Ovary (tissue), 7 donors: ENCODE measurements at regions not wholly inside any gene's neighbourhood (a gene's known extent, or its start where the extent isn't known, plus 50 kb on each side); places are given as distances from the start of the nearest gene placed in this dataset.

ENCODE experiments used
- DNase-seq, 5 donors: peaks; one replicate each; pipeline ENCODE4 v3.0.0-alpha.2; 2019 to 2020
- H3K27ac ChIP-seq, 2 donors: fragments of 200-600 bp; one replicate each; pipeline versions ENCODE4 v1.5.1 to v1.8.0; 2019 to 2022
- H3K27me3 ChIP-seq: fragments of 200-600 bp; one replicate; pipeline ENCODE4 v1.8.0; 2022
- H3K36me3 ChIP-seq: fragments of 200-600 bp; sonication (generic); one replicate; pipeline ENCODE4 v1.5.1; 2019
- H3K4me1 ChIP-seq: one replicate; pipeline ENCODE4 v1.8.1; 2013; ENCODE audit warnings: mild to moderate bottlenecking, moderate library complexity; ENCODE audit not compliant: insufficient read depth
- H3K4me3 ChIP-seq: fragments of 200-600 bp; sonication (generic); one replicate; pipeline ENCODE4 v1.5.1; 2017
- H3K9me3 ChIP-seq, 2 donors: fragments of 200-600 bp in 1 of 2; sonication (generic) in 1 of 2; one replicate each; pipeline versions ENCODE4 v1.5.1 to v1.8.1; 2013 to 2019; ENCODE audit warnings: mild to moderate bottlenecking in 1 of 2, moderate library complexity in 1 of 2
- CTCF ChIP-seq, 3 donors: fragments of 450-650 bp in 2 of 3; fragments of 200-600 bp in 1 of 3; IDR thresholded peaks; one replicate each; pipeline versions ENCODE4 v1.5.1 to v1.8.0; 2016 to 2022; ENCODE audit warnings: antibody characterized with exemption in 3 of 3, mild to moderate bottlenecking in 1 of 3
- EP300 ChIP-seq: sonication (generic); formaldehyde crosslinking; IDR thresholded peaks from one replicate; pipeline ENCODE4 v1.6.1; 2017; ENCODE audit warnings: antibody characterized with exemption
- POLR2A ChIP-seq: fragments of 450-650 bp; IDR thresholded peaks from one replicate; pipeline ENCODE4 v1.6.1; 2017; ENCODE audit warnings: antibody characterized with exemption, mild to moderate bottlenecking, moderate library complexity
- whole genome bisulfite sequencing, 3 donors: extraction: QIAGEN DNeasy Blood & Tissue Kit in 1 of 3; methylation state at CpG; one replicate each; pipeline versions ENCODE4 v1.1.5 to v1.1.7; 2013 to 2017; 5-methylcytosine and 5-hydroxymethylcytosine counted together
- intact Hi-C, 4 donors: fragments of 100-400 bp; cut with DNase I; formaldehyde crosslinking; loops; one replicate each; pipeline versions ENCODE4 v1.11.0 to v1.15.1; 2022 to 2023
- donor health status: DM: no; HTN: no; CAD: no; lungs with moderate emphysema.
- donor health status: DM: no; HTN: no; CAD: no.
- donor health status: Bipolar disorder and iron deficiency.
- donor health status: DM: no; HTN: no; CAD: no.
- donor health status: DM: yes; HTN: yes; CAD: no.

DNA sequence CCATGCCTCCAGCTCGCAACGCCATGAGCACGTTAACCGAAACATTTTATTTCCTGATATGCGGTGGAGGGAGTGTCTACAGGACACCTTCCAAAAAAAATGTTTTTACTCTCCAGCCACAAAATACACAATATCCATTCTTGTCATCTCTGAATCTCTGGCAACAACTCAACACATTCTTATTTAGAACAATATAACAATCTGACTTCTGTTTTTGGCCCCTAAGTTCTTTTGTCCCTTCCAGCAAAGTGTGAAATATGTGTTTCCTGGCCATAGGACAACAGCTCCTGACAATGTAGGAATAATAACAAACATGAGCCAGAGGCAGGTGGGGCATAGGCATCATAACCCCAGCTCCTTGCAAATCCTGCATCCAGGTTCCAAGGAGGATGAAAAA lies 163.0 kb downstream of the DDX1 start:
- H3K36me3 ChIP-seq, result no peaks in the 10 kb centered on the region
- peaks cover 5% of the 10 kb centered on the region for H3K4me1 ChIP-seq
- H3K27ac ChIP-seq, result no peak overlapping the region
- 77 to 87% (median 82%) methylated on average over 5 of the region's 5 CpGs for WGBS, 3 donors
- no peaks in the 10 kb centered on the region for H3K27me3 ChIP-seq
- H3K4me3 ChIP-seq, result no peak overlapping the region
- TF ChIP-seq EP300 (no peak), CTCF (IDR thresholded peaks at IDR 0.05) (no peak), POLR2A (no peak)
- intact Hi-C loops, result no loop called here
- H3K9me3 ChIP-seq, result no peaks in the 10 kb centered on the region
- no peak for DNase-seq

DNA sequence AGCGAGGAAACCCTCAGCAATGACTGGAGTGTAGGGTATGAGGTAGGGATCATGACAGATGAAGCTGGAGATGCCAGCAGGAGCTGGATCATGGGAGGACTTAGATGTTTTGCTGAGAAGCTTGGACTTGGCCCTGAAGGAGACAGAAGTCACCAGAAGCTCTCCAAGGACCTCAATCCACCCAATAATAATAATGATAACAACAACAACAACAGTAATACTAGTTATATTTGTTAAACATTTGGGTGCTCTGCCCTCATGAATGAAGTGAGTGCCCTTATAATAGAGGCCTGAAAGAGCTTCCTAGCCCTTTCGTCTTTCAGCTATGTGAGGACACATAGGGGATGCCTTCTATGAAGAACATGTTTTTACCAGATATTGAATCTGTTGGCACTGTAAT lies 163.9 kb downstream of the DDX1 start:
- Histone ChIP-seq H3K27ac (no peak overlapping the region), H3K36me3 (no peaks in the 10 kb centered on the region), H3K9me3 (no peaks in the 10 kb centered on the region), H3K4me1 (peaks cover 2% of the 10 kb centered on the region), H3K4me3 (no peak overlapping the region), H3K27me3 (no peaks in the 10 kb centered on the region)
- intact Hi-C loops, result no loop called here
- no peak for DNase-seq
- 96 to 97% (median 96%) methylated on average over 2 of the region's 2 CpGs for WGBS, 3 donors
- TF ChIP-seq CTCF (IDR thresholded peaks at IDR 0.05), result no peak
- no peak for TF ChIP-seq EP300
- TF ChIP-seq POLR2A, result no peak

DNA sequence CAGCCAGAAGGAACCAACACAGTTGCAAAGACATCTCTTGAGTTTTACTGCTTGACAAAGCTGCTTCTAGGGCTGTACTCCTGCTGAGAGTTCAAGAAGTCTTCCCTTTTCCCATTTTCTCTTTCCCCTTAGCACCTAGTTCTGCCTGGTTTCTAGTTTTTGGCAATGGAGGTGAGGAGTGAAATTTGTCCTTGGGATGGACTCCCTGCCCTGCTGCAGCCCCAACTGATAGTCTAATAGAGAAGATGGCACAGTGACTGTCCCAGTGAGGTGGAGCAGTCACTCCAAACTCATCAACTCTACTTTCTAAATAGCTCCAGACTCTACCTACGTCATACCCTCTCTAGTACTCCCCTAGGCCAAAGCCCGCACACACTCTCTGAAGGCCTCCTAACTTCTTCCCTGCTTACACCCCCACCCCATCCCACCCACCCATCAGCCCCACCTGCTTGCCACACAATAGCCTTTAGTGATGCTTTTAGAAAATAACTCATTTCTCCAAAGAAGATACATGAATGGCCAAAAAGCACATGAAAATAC lies 164.4 kb downstream of the DDX1 start:
- no peak overlapping the region for H3K4me3 ChIP-seq
- TF ChIP-seq POLR2A, result no peak
- TF ChIP-seq EP300, result no peak
- no peak for TF ChIP-seq CTCF (IDR thresholded peaks at IDR 0.05)
- 97 to 98% (median 98%) methylated on average over 2 of the region's 2 CpGs for WGBS, 3 donors
- H3K4me1 ChIP-seq, result peaks cover under 1% of the 10 kb centered on the region
- intact Hi-C loops, result no loop called here
- H3K27me3 ChIP-seq, result no peaks in the 10 kb centered on the region
- no peaks in the 10 kb centered on the region for H3K36me3 ChIP-seq
- no peak overlapping the region for H3K27ac ChIP-seq
- H3K9me3 ChIP-seq, result no peaks in the 10 kb centered on the region
- DNase-seq, result no peak

DNA sequence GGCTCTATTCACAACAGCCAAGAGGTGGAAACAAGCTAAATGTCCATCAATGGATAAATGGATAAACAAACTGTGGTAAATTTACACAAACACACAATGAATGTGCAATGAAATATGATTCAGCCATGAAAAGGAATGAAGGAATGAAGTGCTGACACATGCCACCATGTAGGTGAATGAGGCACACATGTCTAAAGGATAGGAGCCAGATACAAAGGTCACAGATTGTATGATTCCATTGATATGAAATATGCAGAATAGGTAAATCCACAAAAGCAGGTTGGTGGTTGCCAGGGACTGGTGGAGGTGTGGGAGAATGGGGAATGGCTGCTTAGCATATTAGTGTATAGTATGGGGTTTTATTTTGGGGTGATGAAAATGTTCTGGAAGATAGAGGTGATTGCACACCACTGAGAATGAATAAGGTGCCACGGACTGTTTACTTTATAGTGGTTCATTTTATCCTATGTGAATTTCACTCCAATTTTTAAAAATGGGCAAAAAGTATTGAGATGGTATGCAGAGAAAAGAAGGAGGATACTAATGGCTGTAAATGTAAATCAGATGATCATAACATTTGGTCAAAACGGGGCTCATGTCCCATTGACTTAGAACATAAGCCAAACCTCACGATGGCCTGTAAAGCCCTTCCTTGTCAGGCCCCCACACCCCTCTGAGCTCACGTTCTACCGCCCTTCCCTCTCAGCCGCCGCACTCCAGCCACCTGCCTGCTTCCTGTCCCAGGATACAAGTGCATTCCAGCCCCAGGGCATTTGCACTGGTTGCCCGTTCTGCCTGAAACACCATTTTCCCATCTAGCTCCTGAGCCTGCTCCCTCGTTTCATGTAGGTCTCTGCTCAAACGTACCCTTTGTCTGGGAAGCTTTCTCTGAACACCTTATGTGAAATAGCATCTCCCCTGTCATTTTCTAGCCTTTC lies 165.5 kb downstream of the DDX1 start:
- no peaks in the 10 kb centered on the region for H3K36me3 ChIP-seq
- no peaks in the 10 kb centered on the region for H3K9me3 ChIP-seq
- TF ChIP-seq POLR2A (no peak), EP300 (no peak), CTCF (IDR thresholded peaks at IDR 0.05) (no peak)
- no peak for DNase-seq
- no peak overlapping the region for H3K4me3 ChIP-seq
- no peaks in the 10 kb centered on the region for H3K27me3 ChIP-seq
- 92% methylated on average over 10 of the region's 10 CpGs for WGBS, 3 donors
- H3K4me1 ChIP-seq, result no peaks in the 10 kb centered on the region
- no peak overlapping the region for H3K27ac ChIP-seq
- intact Hi-C loops, result no loop called here
